ENCODE measurements at regions not wholly inside any gene's neighbourhood (a gene's known extent, or its start where the extent isn't known, plus 50 kb on each side); places are given as distances from the start of the nearest gene placed in this dataset.

GRCh38 chr1:78370779-78371482 lies 119.8 kb upstream of the PTGFR start:
- TF ChIP-seq, protein P1, sequence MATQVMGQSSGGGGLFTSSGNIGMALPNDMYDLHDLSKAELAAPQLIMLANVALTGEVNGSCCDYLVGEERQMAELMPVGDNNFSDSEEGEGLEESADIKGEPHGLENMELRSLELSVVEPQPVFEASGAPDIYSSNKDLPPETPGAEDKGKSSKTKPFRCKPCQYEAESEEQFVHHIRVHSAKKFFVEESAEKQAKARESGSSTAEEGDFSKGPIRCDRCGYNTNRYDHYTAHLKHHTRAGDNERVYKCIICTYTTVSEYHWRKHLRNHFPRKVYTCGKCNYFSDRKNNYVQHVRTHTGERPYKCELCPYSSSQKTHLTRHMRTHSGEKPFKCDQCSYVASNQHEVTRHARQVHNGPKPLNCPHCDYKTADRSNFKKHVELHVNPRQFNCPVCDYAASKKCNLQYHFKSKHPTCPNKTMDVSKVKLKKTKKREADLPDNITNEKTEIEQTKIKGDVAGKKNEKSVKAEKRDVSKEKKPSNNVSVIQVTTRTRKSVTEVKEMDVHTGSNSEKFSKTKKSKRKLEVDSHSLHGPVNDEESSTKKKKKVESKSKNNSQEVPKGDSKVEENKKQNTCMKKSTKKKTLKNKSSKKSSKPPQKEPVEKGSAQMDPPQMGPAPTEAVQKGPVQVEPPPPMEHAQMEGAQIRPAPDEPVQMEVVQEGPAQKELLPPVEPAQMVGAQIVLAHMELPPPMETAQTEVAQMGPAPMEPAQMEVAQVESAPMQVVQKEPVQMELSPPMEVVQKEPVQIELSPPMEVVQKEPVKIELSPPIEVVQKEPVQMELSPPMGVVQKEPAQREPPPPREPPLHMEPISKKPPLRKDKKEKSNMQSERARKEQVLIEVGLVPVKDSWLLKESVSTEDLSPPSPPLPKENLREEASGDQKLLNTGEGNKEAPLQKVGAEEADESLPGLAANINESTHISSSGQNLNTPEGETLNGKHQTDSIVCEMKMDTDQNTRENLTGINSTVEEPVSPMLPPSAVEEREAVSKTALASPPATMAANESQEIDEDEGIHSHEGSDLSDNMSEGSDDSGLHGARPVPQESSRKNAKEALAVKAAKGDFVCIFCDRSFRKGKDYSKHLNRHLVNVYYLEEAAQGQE (IDR thresholded peaks at IDR 0.05; ENCODE audit: low read depth) = no peak
- no peak for TF ChIP-seq TEAD4 (IDR thresholded peaks at IDR 0.05)
- no peak for TF ChIP-seq EGR1 (IDR thresholded peaks at IDR 0.05)
- no peak for TF ChIP-seq NFIC (IDR thresholded peaks at IDR 0.05)
- TF ChIP-seq, protein P2, sequence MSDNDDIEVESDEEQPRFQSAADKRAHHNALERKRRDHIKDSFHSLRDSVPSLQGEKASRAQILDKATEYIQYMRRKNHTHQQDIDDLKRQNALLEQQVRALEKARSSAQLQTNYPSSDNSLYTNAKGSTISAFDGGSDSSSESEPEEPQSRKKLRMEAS (IDR thresholded peaks at IDR 0.05) = no peak
- no peak for TF ChIP-seq YY1 (IDR thresholded peaks at IDR 0.05; ENCODE audit: low read depth)
- TF ChIP-seq ZBTB7A (IDR thresholded peaks at IDR 0.05; ENCODE audit: low read depth) = no peak
- TF ChIP-seq CEBPB (IDR thresholded peaks at IDR 0.05) = no peak
- TF ChIP-seq USF1 (IDR thresholded peaks at IDR 0.05) = no peak
- no peak for TF ChIP-seq RAD21 (IDR thresholded peaks at IDR 0.05; ENCODE audit: low read depth)
- no peak for TF ChIP-seq CREB1 (IDR thresholded peaks at IDR 0.05; ENCODE audit: low read depth)
- no peak for TF ChIP-seq TAF1 (IDR thresholded peaks at IDR 0.05; ENCODE audit: low read depth)
- TF ChIP-seq FOXM1 (IDR thresholded peaks at IDR 0.05; ENCODE audit: borderline replicate concordance, low read depth) = no peak
- no peak for TF ChIP-seq EP300 (IDR thresholded peaks at IDR 0.05; ENCODE audit: borderline replicate concordance)
- no peak for TF ChIP-seq TCF12 (IDR thresholded peaks at IDR 0.05; ENCODE audit: low read depth)

- no peak for TF ChIP-seq TEAD4 (IDR thresholded peaks at IDR 0.05)
- TF ChIP-seq USF1 (IDR thresholded peaks at IDR 0.05) = no peak
- no peak for TF ChIP-seq FOXM1 (IDR thresholded peaks at IDR 0.05; ENCODE audit: borderline replicate concordance, low read depth)
- no peak for TF ChIP-seq TAF1 (IDR thresholded peaks at IDR 0.05; ENCODE audit: low read depth)
- TF ChIP-seq EGR1 (IDR thresholded peaks at IDR 0.05) = no peak
- no peak for TF ChIP-seq RAD21 (IDR thresholded peaks at IDR 0.05; ENCODE audit: low read depth)
- TF ChIP-seq CEBPB (IDR thresholded peaks at IDR 0.05) = no peak
- no peak for TF ChIP-seq NFIC (IDR thresholded peaks at IDR 0.05)
- TF ChIP-seq, protein P2 (IDR thresholded peaks at IDR 0.05) = no peak
- TF ChIP-seq YY1 (IDR thresholded peaks at IDR 0.05; ENCODE audit: low read depth) = no peak
These were observed 117.1 kb upstream of the PTGFR start for GRCh38 chr1:78373676-78374075.

DNA sequence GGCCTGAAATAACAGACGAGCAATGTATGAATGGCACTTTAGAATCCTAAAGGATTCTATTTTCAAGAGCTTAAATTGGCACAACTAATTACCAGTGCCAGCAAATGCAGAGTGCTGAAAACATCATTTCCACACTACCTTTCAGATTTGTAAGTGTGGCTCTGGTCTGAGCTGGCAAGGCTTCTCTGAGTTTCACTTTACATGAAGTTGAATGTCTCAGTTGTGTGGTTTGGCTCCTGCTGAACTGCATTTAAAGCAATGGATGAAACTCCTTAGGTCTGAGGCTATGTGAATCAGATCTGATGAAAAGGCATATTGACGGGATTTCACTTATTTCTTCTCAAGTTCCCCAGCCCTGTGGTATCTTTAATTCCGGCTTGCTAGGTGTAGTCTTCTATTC lies 114.8 kb upstream of the PTGFR start:
- no peak for TF ChIP-seq TEAD4 (IDR thresholded peaks at IDR 0.05)
- TF ChIP-seq NFIC (IDR thresholded peaks at IDR 0.05) = no peak
- no peak for TF ChIP-seq EGR1 (IDR thresholded peaks at IDR 0.05)
- TF ChIP-seq USF1 (IDR thresholded peaks at IDR 0.05) = no peak
- no peak for TF ChIP-seq ZBTB7A (IDR thresholded peaks at IDR 0.05; ENCODE audit: low read depth)
- TF ChIP-seq, protein P2 (IDR thresholded peaks at IDR 0.05) = no peak
- no peak for TF ChIP-seq TCF12 (IDR thresholded peaks at IDR 0.05; ENCODE audit: low read depth)
- TF ChIP-seq CEBPB (IDR thresholded peaks at IDR 0.05) = no peak
- TF ChIP-seq CREB1 (IDR thresholded peaks at IDR 0.05; ENCODE audit: low read depth) = no peak
- TF ChIP-seq RAD21 (IDR thresholded peaks at IDR 0.05; ENCODE audit: low read depth) = no peak
- TF ChIP-seq YY1 (IDR thresholded peaks at IDR 0.05; ENCODE audit: low read depth) = no peak
- TF ChIP-seq FOXM1 (IDR thresholded peaks at IDR 0.05; ENCODE audit: borderline replicate concordance, low read depth) = no peak

DNA sequence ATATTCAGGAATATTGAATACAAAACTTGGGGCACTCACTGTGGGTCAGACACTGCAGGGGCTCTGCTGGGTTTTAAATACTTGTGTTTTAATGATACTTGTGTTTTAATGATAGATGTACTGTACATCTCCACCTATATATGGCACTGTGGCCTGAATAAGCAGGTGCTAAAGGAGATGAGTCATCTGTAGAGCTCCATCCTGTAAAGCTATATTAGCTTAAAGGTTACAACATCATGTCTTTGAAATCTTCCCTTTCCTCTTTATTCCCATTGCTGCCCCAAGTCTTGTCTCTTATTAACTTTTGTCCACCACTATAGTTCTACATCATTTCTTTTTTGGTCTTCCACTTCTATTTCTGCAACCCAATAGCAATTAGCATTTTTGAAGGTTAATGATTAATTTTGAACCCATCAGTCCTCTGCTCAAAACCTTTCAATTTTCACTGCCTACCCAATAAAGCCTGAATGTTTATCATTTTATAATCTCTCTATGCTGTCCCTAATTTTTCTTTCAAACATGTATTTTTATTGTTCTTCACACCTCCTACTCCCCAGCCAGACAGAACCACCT lies 113.3 kb upstream of the PTGFR start:
- no peak for TF ChIP-seq FOXM1 (IDR thresholded peaks at IDR 0.05; ENCODE audit: borderline replicate concordance, low read depth)
- TF ChIP-seq, protein P1 (IDR thresholded peaks at IDR 0.05; ENCODE audit: low read depth) = no peak
- no peak for TF ChIP-seq TEAD4 (IDR thresholded peaks at IDR 0.05)
- TF ChIP-seq RAD21 (IDR thresholded peaks at IDR 0.05; ENCODE audit: low read depth) = no peak
- no peak for TF ChIP-seq ZBTB7A (IDR thresholded peaks at IDR 0.05; ENCODE audit: low read depth)
- no peak for TF ChIP-seq USF1 (IDR thresholded peaks at IDR 0.05)
- no peak for TF ChIP-seq CREB1 (IDR thresholded peaks at IDR 0.05; ENCODE audit: low read depth)
- no peak for TF ChIP-seq CEBPB (IDR thresholded peaks at IDR 0.05)
- no peak for TF ChIP-seq NFIC (IDR thresholded peaks at IDR 0.05)
- TF ChIP-seq, protein P2 (IDR thresholded peaks at IDR 0.05) = no peak
